ENCODE measurements at regions not wholly inside any gene's neighbourhood (a gene's known extent, or its start where the extent isn't known, plus 50 kb on each side); places are given as distances from the start of the nearest gene placed in this dataset.
"Not testable (repeated sequence)": the region's sequence is repeated elsewhere in the genome, so short reads cannot be mapped to it uniquely, and the experiment has no call there.

DNA sequence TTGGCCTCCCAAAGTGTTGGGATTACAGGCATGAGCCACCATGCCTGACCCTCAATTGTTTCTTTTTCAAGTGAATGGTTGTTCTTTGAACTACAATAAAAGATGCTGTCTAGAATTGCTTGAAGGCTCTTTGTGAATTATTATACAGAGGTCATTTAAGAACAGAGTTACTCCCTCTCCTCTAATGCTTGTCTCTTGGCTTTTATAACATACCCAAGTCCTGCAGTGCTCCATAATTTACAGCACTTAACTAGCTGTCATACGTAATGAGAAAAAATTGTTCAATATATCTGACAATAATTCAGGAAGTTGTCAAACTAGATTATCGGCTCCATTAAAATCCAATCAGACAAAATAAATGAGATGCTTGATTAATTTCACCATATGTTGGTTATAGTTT, 823.0 kb upstream of the ATXN7L3B start:
- H2BK20ac ChIP-seq (ENCODE audit: low read depth, low read length, poor library complexity, severe bottlenecking), result no peak overlapping the region
- H3K27me3 Mint-ChIP-seq (ENCODE audit: low read depth), result no peaks in the 10 kb centered on the region
- H2BK12ac ChIP-seq (ENCODE audit: insufficient read length, low read depth, low read length), result no peak overlapping the region
- no peaks in the 10 kb centered on the region for H3K23me2 ChIP-seq (ENCODE audit: insufficient read length, low read depth, low read length, poor library complexity, severe bottlenecking)
- TF ChIP-seq, protein P1, sequence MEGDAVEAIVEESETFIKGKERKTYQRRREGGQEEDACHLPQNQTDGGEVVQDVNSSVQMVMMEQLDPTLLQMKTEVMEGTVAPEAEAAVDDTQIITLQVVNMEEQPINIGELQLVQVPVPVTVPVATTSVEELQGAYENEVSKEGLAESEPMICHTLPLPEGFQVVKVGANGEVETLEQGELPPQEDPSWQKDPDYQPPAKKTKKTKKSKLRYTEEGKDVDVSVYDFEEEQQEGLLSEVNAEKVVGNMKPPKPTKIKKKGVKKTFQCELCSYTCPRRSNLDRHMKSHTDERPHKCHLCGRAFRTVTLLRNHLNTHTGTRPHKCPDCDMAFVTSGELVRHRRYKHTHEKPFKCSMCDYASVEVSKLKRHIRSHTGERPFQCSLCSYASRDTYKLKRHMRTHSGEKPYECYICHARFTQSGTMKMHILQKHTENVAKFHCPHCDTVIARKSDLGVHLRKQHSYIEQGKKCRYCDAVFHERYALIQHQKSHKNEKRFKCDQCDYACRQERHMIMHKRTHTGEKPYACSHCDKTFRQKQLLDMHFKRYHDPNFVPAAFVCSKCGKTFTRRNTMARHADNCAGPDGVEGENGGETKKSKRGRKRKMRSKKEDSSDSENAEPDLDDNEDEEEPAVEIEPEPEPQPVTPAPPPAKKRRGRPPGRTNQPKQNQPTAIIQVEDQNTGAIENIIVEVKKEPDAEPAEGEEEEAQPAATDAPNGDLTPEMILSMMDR (conservative IDR thresholded peaks at IDR 0.05), result no peak
- H2BK120ac ChIP-seq (ENCODE audit: low read depth, low read length, poor library complexity, severe bottlenecking), result no peak overlapping the region
- H3K4ac ChIP-seq (ENCODE audit: low read depth, low read length), result no peak overlapping the region
- no peak overlapping the region for H3K27ac Mint-ChIP-seq
- H3K56ac ChIP-seq (ENCODE audit: insufficient read length, low read depth, low read length), result no peak overlapping the region
- no CpG with 5 or more reads among the region's 2 CpGs for WGBS (ENCODE audit: extremely low coverage, insufficient read length, low lambda C conversion rate)
- H4K8ac ChIP-seq (replicated peaks; ENCODE audit: insufficient read length, low read depth, low read length), result no peak overlapping the region
- no peaks in the 10 kb centered on the region for H3K79me1 ChIP-seq (ENCODE audit: insufficient read depth, low read depth, low read length, poor library complexity, severe bottlenecking)
- H3K9ac ChIP-seq (ENCODE audit: extremely low read depth, insufficient read length, low read length), result no peak overlapping the region
- H3T11ph ChIP-seq (ENCODE audit: low read length), result no peak overlapping the region
- no peak overlapping the region for H4K91ac ChIP-seq (ENCODE audit: insufficient read length, low read depth, low read length)
- H4K20me1 ChIP-seq (ENCODE audit: control insufficient read depth, insufficient read depth, insufficient read length), result no peaks in the 10 kb centered on the region
- no peak for DNase-seq
- H3K79me2 ChIP-seq (ENCODE audit: insufficient read depth, low read length), result no peaks in the 10 kb centered on the region
- H3K14ac ChIP-seq (ENCODE audit: insufficient read depth, low read length), result no peak overlapping the region
- H2AFZ ChIP-seq (ENCODE audit: low read length), result no peak overlapping the region
- H3K27ac ChIP-seq (ENCODE audit: insufficient read length, low read depth, low read length), result no peak overlapping the region
- H3K4me1 ChIP-seq (ENCODE audit: insufficient read depth, low read length), result no peaks in the 10 kb centered on the region
- H3K4me1 Mint-ChIP-seq, result no peaks in the 10 kb centered on the region
- no peaks in the 10 kb centered on the region for H3K27me3 ChIP-seq (ENCODE audit: insufficient read depth, low read length)
- H3K9me3 Mint-ChIP-seq, result no peaks in the 10 kb centered on the region
- H3K4me2 ChIP-seq (ENCODE audit: insufficient read depth, insufficient read length, low read length), result no peak overlapping the region
- no peaks in the 10 kb centered on the region; a peak in 1 of 7 replicates for H3K36me3 Mint-ChIP-seq (ENCODE audit: insufficient read depth in 1 of 3, low read depth in 3 of 3)
- H2BK5ac ChIP-seq (ENCODE audit: insufficient read length, low read length), result no peak overlapping the region
- no peak overlapping the region for H3K23ac ChIP-seq (ENCODE audit: insufficient read length, low read depth, low read length)
- H4K5ac ChIP-seq (ENCODE audit: insufficient read length, low read depth, low read length), result no peak overlapping the region
- no peak overlapping the region for H2AK5ac ChIP-seq (ENCODE audit: insufficient read length, low read length)
- H3K4me3 Mint-ChIP-seq, result no peak overlapping the region
- H3K18ac ChIP-seq (ENCODE audit: insufficient read length, low read depth, low read length), result no peak overlapping the region
- H2BK15ac ChIP-seq (ENCODE audit: low read depth, low read length), result no peak overlapping the region
- no peaks in the 10 kb centered on the region for H3K9me3 ChIP-seq (ENCODE audit: control insufficient read depth, low read depth, low read length)

DNA sequence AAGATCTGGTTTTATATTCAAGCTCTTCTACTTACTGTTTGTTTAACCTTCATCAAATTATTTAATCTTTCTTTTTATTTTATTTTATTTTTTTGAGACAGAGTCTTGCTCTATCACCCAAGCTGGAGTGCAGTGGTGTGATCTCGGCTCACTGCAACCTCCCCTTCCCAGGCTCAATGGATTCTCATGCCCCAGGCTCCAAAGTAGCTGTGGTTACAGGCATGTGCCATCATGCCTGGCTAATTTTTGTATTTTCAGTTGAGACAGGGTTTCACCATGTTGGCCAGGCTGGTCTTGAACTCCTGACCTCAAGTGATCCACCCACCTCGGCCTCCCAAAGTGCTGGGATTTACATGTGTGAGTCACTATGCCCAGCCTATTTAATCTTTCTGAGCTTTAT, 821.5 kb upstream of the ATXN7L3B start:
- not testable (repeated sequence) for H3K23ac ChIP-seq (ENCODE audit: insufficient read length, low read depth, low read length); H2AK5ac ChIP-seq (ENCODE audit: insufficient read length, low read length); H3K4ac ChIP-seq (ENCODE audit: low read depth, low read length); H3K36me3 Mint-ChIP-seq (ENCODE audit: insufficient read depth in 1 of 3, low read depth in 3 of 3); H3K9me3 Mint-ChIP-seq; H3K27me3 ChIP-seq (ENCODE audit: insufficient read depth, low read length); H3K14ac ChIP-seq (ENCODE audit: insufficient read depth, low read length); H4K20me1 ChIP-seq (ENCODE audit: control insufficient read depth, insufficient read depth, insufficient read length); H3K18ac ChIP-seq (ENCODE audit: insufficient read length, low read depth, low read length); DNase-seq; H3K4me3 Mint-ChIP-seq; H3T11ph ChIP-seq (ENCODE audit: low read length); H3K27me3 Mint-ChIP-seq (ENCODE audit: low read depth); H3K27ac Mint-ChIP-seq; H3K79me2 ChIP-seq (ENCODE audit: insufficient read depth, low read length); H3K27ac ChIP-seq (ENCODE audit: insufficient read length, low read depth, low read length); H3K9ac ChIP-seq (ENCODE audit: extremely low read depth, insufficient read length, low read length); H4K91ac ChIP-seq (ENCODE audit: insufficient read length, low read depth, low read length); H2BK15ac ChIP-seq (ENCODE audit: low read depth, low read length); H4K8ac ChIP-seq (replicated peaks; ENCODE audit: insufficient read length, low read depth, low read length); H3K23me2 ChIP-seq (ENCODE audit: insufficient read length, low read depth, low read length, poor library complexity, severe bottlenecking); H3K4me1 ChIP-seq (ENCODE audit: insufficient read depth, low read length); H2BK120ac ChIP-seq (ENCODE audit: low read depth, low read length, poor library complexity, severe bottlenecking); H3K79me1 ChIP-seq (ENCODE audit: insufficient read depth, low read depth, low read length, poor library complexity, severe bottlenecking); H3K4me2 ChIP-seq (ENCODE audit: insufficient read depth, insufficient read length, low read length); H2AFZ ChIP-seq (ENCODE audit: low read length); H3K9me3 ChIP-seq (ENCODE audit: control insufficient read depth, low read depth, low read length); H2BK12ac ChIP-seq (ENCODE audit: insufficient read length, low read depth, low read length); H3K4me1 Mint-ChIP-seq; H2BK20ac ChIP-seq (ENCODE audit: low read depth, low read length, poor library complexity, severe bottlenecking); H4K5ac ChIP-seq (ENCODE audit: insufficient read length, low read depth, low read length); H2BK5ac ChIP-seq (ENCODE audit: insufficient read length, low read length); H3K56ac ChIP-seq (ENCODE audit: insufficient read length, low read depth, low read length)
- WGBS (ENCODE audit: extremely low coverage, insufficient read length, low lambda C conversion rate), result no CpG with 5 or more reads among the region's 2 CpGs

All from H9 (cell line).